ENCODE measurements at regions not wholly inside any gene's neighbourhood (a gene's known extent, or its start where the extent isn't known, plus 50 kb on each side); places are given as distances from the start of the nearest gene placed in this dataset.
A peak's percentile ranks its signal among the peaks of the same experiment; 100 is the strongest.

DNA sequence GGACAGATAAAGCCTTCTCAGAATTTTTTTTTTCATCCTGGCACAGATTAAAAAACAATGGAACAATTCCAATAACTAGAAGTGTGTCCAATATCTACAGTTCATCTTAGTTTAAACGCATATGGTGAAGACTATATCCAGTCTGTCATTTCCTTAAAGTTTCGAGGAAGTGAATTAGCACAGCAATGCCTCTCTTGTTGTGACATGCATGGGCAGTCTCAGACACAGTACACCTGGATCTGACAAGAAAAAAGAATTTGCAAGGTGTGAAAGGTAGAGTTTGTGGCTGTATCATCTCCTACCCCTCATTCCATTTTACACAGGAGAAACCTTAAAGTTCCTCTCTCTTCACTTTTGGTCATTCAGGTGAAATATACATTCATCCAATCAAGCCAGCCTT, 100.6 kb upstream of the ADAMTS19 start:
- Histone ChIP-seq H3K4me3 (ENCODE audit: low read length in 2 of 2) (no peak overlapping the region), H3K9me3 (ENCODE audit: control insufficient read depth in 2 of 2, insufficient read depth in 1 of 2, low read length in 1 of 2) (no peaks in the 10 kb centered on the region), H3K27me3 (ENCODE audit: control insufficient read depth in 2 of 2, insufficient read depth in 1 of 2, low read length in 1 of 2) (no peaks in the 10 kb centered on the region), H3K4me1 (ENCODE audit: control insufficient read depth in 2 of 2, insufficient read depth in 2 of 2, low read length in 2 of 2) (no peaks in the 10 kb centered on the region), H3K36me3 (ENCODE audit: control insufficient read depth in 2 of 2, insufficient read depth in 2 of 2, low read length in 1 of 2) (no peaks in the 10 kb centered on the region), H3K27ac (ENCODE audit: low read depth in 1 of 2, low read length in 1 of 2) (no peak overlapping the region)
- 80% methylated on average over 2 of the region's 2 CpGs for WGBS
- no peak for DNase-seq (ENCODE audit: low read depth in 6 of 9, low spot score in 9 of 9)

DNA sequence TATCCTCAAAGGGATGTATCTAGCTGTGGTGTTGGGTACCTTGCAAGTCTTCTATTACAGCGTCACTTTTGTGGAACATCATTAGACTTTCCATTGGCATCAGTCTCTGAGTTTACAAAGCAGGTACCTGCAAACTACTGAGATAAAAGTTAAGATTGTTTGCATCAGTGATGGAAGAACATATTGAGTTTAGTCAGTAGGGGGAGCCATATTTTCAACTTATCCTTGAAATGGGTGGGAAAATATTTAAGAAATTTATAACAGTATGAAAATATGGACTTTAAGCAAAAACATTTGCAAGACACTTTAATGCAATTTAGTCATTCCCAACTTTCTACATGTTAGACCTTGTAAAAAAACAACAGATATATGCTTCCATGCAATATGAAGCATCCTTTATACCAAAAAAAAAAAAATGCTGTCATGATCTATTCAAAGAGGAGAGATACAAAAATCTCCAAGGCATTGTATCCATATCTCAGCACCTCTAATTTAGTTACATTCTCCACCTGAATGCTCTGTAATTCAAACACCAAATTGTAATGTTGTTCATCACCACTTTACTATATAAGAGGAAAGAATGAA, 98.6 kb upstream of the ADAMTS19 start:
- no peaks in the 10 kb centered on the region for H3K9me3 ChIP-seq (ENCODE audit: control insufficient read depth in 2 of 2, insufficient read depth in 1 of 2, low read length in 1 of 2)
- peak in 1 of 9 donors; percentile 7 for DNase-seq (ENCODE audit: low read depth in 6 of 9, low spot score in 9 of 9)
- H3K4me3 ChIP-seq (ENCODE audit: low read length in 2 of 2), result no peak overlapping the region
- 68% methylated on average over 1 of the region's 1 CpG for WGBS
- H3K27ac ChIP-seq (ENCODE audit: low read depth in 1 of 2, low read length in 1 of 2), result no peak overlapping the region
- H3K27me3 ChIP-seq (ENCODE audit: control insufficient read depth in 2 of 2, insufficient read depth in 1 of 2, low read length in 1 of 2), result no peaks in the 10 kb centered on the region
- H3K4me1 ChIP-seq (ENCODE audit: control insufficient read depth in 2 of 2, insufficient read depth in 2 of 2, low read length in 2 of 2), result no peaks in the 10 kb centered on the region
- H3K36me3 ChIP-seq (ENCODE audit: control insufficient read depth in 2 of 2, insufficient read depth in 2 of 2, low read length in 1 of 2), result no peaks in the 10 kb centered on the region

DNA sequence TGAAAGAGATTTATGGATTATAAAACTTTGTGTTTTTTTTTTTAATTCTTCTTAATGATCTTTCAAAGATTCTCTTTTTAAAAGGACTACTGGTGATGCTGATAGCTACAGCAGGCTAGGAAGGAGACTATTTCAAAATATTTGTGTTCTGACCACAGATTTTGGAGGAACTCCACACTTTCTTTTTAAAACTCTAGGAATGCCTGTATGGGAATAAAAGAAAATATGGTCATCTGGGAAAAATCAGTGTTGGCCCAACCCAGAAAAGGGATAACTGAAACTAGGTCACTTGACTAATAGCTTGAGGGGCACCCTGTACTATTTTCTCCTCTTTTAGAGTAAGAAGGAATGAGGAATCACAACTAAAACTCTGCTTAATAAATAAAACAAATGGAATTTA, 97.6 kb upstream of the ADAMTS19 start:
- Histone ChIP-seq H3K27me3 (ENCODE audit: control insufficient read depth in 2 of 2, insufficient read depth in 1 of 2, low read length in 1 of 2) (no peaks in the 10 kb centered on the region), H3K4me3 (ENCODE audit: low read length in 2 of 2) (no peak overlapping the region), H3K4me1 (ENCODE audit: control insufficient read depth in 2 of 2, insufficient read depth in 2 of 2, low read length in 2 of 2) (no peaks in the 10 kb centered on the region), H3K36me3 (ENCODE audit: control insufficient read depth in 2 of 2, insufficient read depth in 2 of 2, low read length in 1 of 2) (no peaks in the 10 kb centered on the region), H3K27ac (ENCODE audit: low read depth in 1 of 2, low read length in 1 of 2) (no peak overlapping the region), H3K9me3 (ENCODE audit: control insufficient read depth in 2 of 2, insufficient read depth in 1 of 2, low read length in 1 of 2) (no peaks in the 10 kb centered on the region)
- DNase-seq (ENCODE audit: low read depth in 6 of 9, low spot score in 9 of 9), result no peak

DNA sequence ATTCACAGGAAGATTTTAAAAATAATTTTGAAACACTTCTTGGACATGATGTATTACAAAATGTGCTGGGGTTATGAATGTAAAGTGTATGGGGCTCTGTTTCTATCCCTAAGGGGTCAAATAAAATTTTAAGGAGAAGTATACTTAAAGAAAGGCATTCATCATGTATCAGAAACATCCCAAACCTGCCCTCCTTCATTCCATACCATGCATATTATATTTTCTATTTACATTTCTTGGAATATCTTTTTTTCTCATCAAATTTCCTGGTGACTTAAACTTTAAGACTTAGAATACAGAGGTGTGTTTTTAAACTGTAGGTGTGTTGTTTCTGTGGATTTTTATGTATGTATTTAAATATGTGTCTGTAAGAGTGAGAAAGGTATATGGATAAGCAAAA, 96.1 kb upstream of the ADAMTS19 start:
- DNase-seq (ENCODE audit: low read depth in 6 of 9, low spot score in 9 of 9), result no peak
- no peak overlapping the region for H3K4me3 ChIP-seq (ENCODE audit: low read length in 2 of 2)
- no peak overlapping the region for H3K27ac ChIP-seq (ENCODE audit: low read depth in 1 of 2, low read length in 1 of 2)
- H3K27me3 ChIP-seq (ENCODE audit: control insufficient read depth in 2 of 2, insufficient read depth in 1 of 2, low read length in 1 of 2), result no peaks in the 10 kb centered on the region
- H3K9me3 ChIP-seq (ENCODE audit: control insufficient read depth in 2 of 2, insufficient read depth in 1 of 2, low read length in 1 of 2), result no peaks in the 10 kb centered on the region
- no peaks in the 10 kb centered on the region for H3K4me1 ChIP-seq (ENCODE audit: control insufficient read depth in 2 of 2, insufficient read depth in 2 of 2, low read length in 2 of 2)
- H3K36me3 ChIP-seq (ENCODE audit: control insufficient read depth in 2 of 2, insufficient read depth in 2 of 2, low read length in 1 of 2), result no peaks in the 10 kb centered on the region

DNA sequence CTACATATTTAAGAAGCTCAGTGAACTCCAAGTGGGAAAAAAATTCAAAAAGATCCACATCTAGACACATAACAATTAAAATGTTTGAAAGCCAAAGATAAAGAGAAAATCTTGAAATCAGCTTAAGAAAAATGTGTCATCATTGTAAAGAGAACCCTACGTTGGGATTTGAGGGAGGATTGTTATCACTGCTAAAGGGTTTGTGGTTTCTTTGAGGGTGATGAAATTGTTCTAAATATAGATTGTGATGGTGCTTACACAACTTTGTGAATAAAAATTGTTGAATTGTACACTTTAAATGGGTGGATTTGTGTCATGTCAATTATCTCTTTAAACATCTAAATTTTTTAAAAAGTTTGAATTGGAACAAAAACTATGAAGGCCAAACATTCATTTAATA, 92.2 kb upstream of the ADAMTS19 start:
- no peak overlapping the region for H3K4me3 ChIP-seq (ENCODE audit: low read length in 2 of 2)
- H3K27ac ChIP-seq (ENCODE audit: low read depth in 1 of 2, low read length in 1 of 2), result no peak overlapping the region
- DNase-seq (ENCODE audit: low read depth in 6 of 9, low spot score in 9 of 9), result peak in 1 of 9 donors; percentile 20
- H3K4me1 ChIP-seq (ENCODE audit: control insufficient read depth in 2 of 2, insufficient read depth in 2 of 2, low read length in 2 of 2), result no peaks in the 10 kb centered on the region
- H3K36me3 ChIP-seq (ENCODE audit: control insufficient read depth in 2 of 2, insufficient read depth in 2 of 2, low read length in 1 of 2), result no peaks in the 10 kb centered on the region
- no peaks in the 10 kb centered on the region for H3K9me3 ChIP-seq (ENCODE audit: control insufficient read depth in 2 of 2, insufficient read depth in 1 of 2, low read length in 1 of 2)
- no peaks in the 10 kb centered on the region for H3K27me3 ChIP-seq (ENCODE audit: control insufficient read depth in 2 of 2, insufficient read depth in 1 of 2, low read length in 1 of 2)
- WGBS, result 4% methylated on average over 1 of the region's 1 CpG

DNA sequence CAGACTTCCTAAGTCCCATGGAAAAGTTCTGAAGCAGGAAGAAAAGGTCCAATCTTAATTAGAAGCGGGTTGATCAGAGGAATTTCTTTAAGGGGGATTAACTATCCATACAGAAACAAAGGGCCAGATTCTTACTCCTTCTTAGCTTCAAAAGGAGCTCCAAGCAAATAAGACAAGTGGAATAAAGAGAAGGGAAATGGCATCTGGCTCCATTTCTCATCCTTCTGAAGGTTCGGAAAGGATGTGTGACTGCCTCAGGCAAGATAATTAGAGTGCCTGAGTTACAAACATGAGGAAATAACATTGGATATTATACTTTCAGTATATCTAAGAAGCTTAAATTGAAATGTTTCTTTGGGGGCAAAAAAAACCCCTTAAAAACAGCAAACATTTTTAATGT, 88.1 kb upstream of the ADAMTS19 start:
- Histone ChIP-seq H3K27me3 (ENCODE audit: control insufficient read depth in 2 of 2, insufficient read depth in 1 of 2, low read length in 1 of 2) (no peaks in the 10 kb centered on the region), H3K27ac (ENCODE audit: low read depth in 1 of 2, low read length in 1 of 2) (no peak overlapping the region), H3K4me1 (ENCODE audit: control insufficient read depth in 2 of 2, insufficient read depth in 2 of 2, low read length in 2 of 2) (no peaks in the 10 kb centered on the region), H3K4me3 (ENCODE audit: low read length in 2 of 2) (no peak overlapping the region), H3K36me3 (ENCODE audit: control insufficient read depth in 2 of 2, insufficient read depth in 2 of 2, low read length in 1 of 2) (no peaks in the 10 kb centered on the region), H3K9me3 (ENCODE audit: control insufficient read depth in 2 of 2, insufficient read depth in 1 of 2, low read length in 1 of 2) (no peaks in the 10 kb centered on the region)
- DNase-seq (ENCODE audit: low read depth in 6 of 9, low spot score in 9 of 9), result no peak
- 96% methylated on average over 2 of the region's 2 CpGs for WGBS

DNA sequence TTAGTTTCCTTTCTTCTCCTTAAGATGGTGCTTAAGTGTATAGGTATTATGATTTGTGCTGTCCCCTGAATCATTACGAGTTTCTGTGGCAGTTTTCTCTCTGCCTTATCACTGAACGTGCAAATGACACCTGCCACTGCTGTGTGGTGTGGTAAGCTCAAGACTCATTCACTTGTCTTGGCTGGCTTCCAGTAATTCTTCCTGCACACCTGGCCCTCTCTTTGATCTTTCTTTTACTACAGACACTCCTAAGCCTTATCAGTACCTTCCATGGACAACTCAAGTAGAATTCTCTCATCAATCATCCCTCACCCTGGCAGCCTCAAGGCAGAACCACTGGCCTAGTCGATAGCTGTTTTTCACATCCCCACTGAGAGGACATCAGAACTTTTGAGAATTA, 82.6 kb upstream of the ADAMTS19 start:
- WGBS, result under 1% methylated on average over 3 of the region's 3 CpGs
- Histone ChIP-seq H3K27ac (ENCODE audit: low read depth in 1 of 2, low read length in 1 of 2) (peak overlapping the region in 1 of 2 donors; percentile 38), H3K4me1 (ENCODE audit: control insufficient read depth in 2 of 2, insufficient read depth in 2 of 2, low read length in 2 of 2) (peaks cover 0 to 6% of the 10 kb centered on the region in 2 donors), H3K36me3 (ENCODE audit: control insufficient read depth in 2 of 2, insufficient read depth in 2 of 2, low read length in 1 of 2) (no peaks in the 10 kb centered on the region), H3K9me3 (ENCODE audit: control insufficient read depth in 2 of 2, insufficient read depth in 1 of 2, low read length in 1 of 2) (no peaks in the 10 kb centered on the region), H3K4me3 (ENCODE audit: low read length in 2 of 2) (no peak overlapping the region), H3K27me3 (ENCODE audit: control insufficient read depth in 2 of 2, insufficient read depth in 1 of 2, low read length in 1 of 2) (no peaks in the 10 kb centered on the region)
- DNase-seq (ENCODE audit: low read depth in 6 of 9, low spot score in 9 of 9), result peak in 6 of 9 donors; percentile 11 to 70 (median 15)

DNA sequence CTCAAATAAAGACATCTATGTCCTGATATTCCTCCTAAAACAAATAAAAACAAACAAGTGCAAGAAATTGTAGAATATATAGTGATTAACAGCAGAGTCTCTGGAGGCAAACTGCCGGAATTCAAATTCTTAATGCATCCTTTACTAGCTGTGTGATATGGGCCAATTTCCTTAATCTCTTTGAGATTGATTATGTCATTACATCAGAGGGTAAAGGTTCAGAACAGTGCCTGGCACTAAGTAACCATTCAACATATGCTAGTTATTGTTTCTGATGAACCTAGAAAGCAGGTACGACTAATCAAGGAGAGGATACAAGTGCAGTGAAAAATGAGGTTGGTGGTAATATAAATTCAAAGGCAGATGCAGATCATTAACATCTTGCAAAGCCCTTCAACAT, 81.1 kb upstream of the ADAMTS19 start:
- no peaks in the 10 kb centered on the region for H3K36me3 ChIP-seq (ENCODE audit: control insufficient read depth in 2 of 2, insufficient read depth in 2 of 2, low read length in 1 of 2)
- H3K4me3 ChIP-seq (ENCODE audit: low read length in 2 of 2), result no peak overlapping the region
- H3K4me1 ChIP-seq (ENCODE audit: control insufficient read depth in 2 of 2, insufficient read depth in 2 of 2, low read length in 2 of 2), result peaks cover 0 to 6% of the 10 kb centered on the region in 2 donors
- no peak for DNase-seq (ENCODE audit: low read depth in 6 of 9, low spot score in 9 of 9)
- no peaks in the 10 kb centered on the region for H3K9me3 ChIP-seq (ENCODE audit: control insufficient read depth in 2 of 2, insufficient read depth in 1 of 2, low read length in 1 of 2)
- H3K27ac ChIP-seq (ENCODE audit: low read depth in 1 of 2, low read length in 1 of 2), result no peak overlapping the region
- WGBS, result 98% methylated on average over 2 of the region's 2 CpGs
- no peaks in the 10 kb centered on the region for H3K27me3 ChIP-seq (ENCODE audit: control insufficient read depth in 2 of 2, insufficient read depth in 1 of 2, low read length in 1 of 2)

DNA sequence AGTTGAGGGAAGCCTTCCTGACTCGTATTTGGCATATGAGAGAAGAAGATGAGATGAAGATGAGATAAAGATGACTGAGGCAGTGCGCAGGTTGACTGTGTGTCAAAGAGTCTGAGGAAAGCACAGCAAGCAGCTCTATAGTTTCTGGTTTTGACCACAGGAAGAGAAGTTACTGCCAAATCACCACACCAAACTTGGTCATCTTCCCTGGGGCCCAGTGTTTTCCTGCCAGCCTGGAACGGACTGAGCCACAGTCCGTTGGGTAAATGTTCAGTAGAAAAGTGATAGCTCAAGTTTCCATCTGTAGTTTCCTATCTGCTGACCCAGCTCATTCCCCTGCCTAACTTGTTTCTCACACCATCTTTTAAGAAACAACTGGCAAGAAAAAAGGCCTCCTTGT, 80.7 kb upstream of the ADAMTS19 start:
- WGBS, result 45% methylated on average over 4 of the region's 4 CpGs
- no peaks in the 10 kb centered on the region for H3K36me3 ChIP-seq (ENCODE audit: control insufficient read depth in 2 of 2, insufficient read depth in 2 of 2, low read length in 1 of 2)

More for the DNA sequence above, 80.7 kb upstream of the ADAMTS19 start:
- no peak for DNase-seq (ENCODE audit: low read depth in 6 of 9, low spot score in 9 of 9)
- H3K9me3 ChIP-seq (ENCODE audit: control insufficient read depth in 2 of 2, insufficient read depth in 1 of 2, low read length in 1 of 2), result no peaks in the 10 kb centered on the region
- no peak overlapping the region for H3K4me3 ChIP-seq (ENCODE audit: low read length in 2 of 2)
- H3K27me3 ChIP-seq (ENCODE audit: control insufficient read depth in 2 of 2, insufficient read depth in 1 of 2, low read length in 1 of 2), result no peaks in the 10 kb centered on the region
- peaks cover 0 to 6% of the 10 kb centered on the region in 2 donors for H3K4me1 ChIP-seq (ENCODE audit: control insufficient read depth in 2 of 2, insufficient read depth in 2 of 2, low read length in 2 of 2)
- H3K27ac ChIP-seq (ENCODE audit: low read depth in 1 of 2, low read length in 1 of 2), result no peak overlapping the region
